ENCODE measurements at regions not wholly inside any gene's neighbourhood (a gene's known extent, or its start where the extent isn't known, plus 50 kb on each side); places are given as distances from the start of the nearest gene placed in this dataset.

GRCh38 chr9:109961626-109962025 is 181.6 kb downstream of the PALM2AKAP2 start (continued):
- TF ChIP-seq PRDM15 (CRISPR knock-in tag; IDR thresholded peaks at IDR 0.05) (no peak), ZNF207 (IDR thresholded peaks at IDR 0.05; ENCODE audit: borderline replicate concordance) (no peak), FOS (IDR thresholded peaks at IDR 0.05; ENCODE audit: borderline replicate concordance, extremely low read depth, insufficient read length) (no peak), CUX1 (IDR thresholded peaks at IDR 0.05; ENCODE audit: insufficient replicate concordance, low read depth, low read length) (no peak), POU2F2 (IDR thresholded peaks at IDR 0.05; ENCODE audit: borderline replicate concordance, low read depth, low read length) (no peak), CEBPZ (IDR thresholded peaks at IDR 0.05; ENCODE audit: low read depth, low read length) (no peak), ZBTB4 (CRISPR knock-in tag; IDR thresholded peaks at IDR 0.05) (no peak), BACH1 (IDR thresholded peaks at IDR 0.05; ENCODE audit: borderline replicate concordance) (no peak)
